ENCODE measurements at regions not wholly inside any gene's neighbourhood (a gene's known extent, or its start where the extent isn't known, plus 50 kb on each side); places are given as distances from the start of the nearest gene placed in this dataset.

DNA sequence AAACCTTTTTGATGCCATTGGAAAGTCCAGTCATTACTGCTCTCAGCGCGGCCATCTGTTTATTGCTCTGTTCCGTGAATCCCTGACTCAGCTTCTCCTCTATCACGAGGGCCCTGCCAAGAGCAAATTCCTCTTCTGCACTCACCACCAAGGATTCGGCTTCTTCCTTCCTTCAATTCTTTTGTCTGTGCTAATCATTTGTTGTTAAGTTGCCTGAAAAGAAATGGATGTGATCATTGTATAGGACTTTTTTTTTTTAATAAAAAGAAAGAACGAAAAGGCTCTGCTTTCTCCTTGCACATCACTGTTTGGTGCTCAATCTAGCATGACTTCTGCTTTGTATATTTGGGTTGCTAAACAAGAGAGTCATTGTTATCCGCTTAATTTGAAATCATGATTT, 128.7 kb upstream of the PIK3R1 start:
- ATAC-seq = peak; percentile 64
- TF ChIP-seq BACH2 (CRISPR knock-in tag; IDR thresholded peaks at IDR 0.05; ENCODE audit: borderline replicate concordance) = no peak
- TF ChIP-seq SNAI2 (CRISPR knock-in tag; IDR thresholded peaks at IDR 0.05) = no peak
- TF ChIP-seq, protein P1, sequence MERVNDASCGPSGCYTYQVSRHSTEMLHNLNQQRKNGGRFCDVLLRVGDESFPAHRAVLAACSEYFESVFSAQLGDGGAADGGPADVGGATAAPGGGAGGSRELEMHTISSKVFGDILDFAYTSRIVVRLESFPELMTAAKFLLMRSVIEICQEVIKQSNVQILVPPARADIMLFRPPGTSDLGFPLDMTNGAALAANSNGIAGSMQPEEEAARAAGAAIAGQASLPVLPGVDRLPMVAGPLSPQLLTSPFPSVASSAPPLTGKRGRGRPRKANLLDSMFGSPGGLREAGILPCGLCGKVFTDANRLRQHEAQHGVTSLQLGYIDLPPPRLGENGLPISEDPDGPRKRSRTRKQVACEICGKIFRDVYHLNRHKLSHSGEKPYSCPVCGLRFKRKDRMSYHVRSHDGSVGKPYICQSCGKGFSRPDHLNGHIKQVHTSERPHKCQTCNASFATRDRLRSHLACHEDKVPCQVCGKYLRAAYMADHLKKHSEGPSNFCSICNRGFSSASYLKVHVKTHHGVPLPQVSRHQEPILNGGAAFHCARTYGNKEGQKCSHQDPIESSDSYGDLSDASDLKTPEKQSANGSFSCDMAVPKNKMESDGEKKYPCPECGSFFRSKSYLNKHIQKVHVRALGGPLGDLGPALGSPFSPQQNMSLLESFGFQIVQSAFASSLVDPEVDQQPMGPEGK (CRISPR knock-in tag; IDR thresholded peaks at IDR 0.05; ENCODE audit: borderline replicate concordance) = no peak
- TF ChIP-seq, protein P2, sequence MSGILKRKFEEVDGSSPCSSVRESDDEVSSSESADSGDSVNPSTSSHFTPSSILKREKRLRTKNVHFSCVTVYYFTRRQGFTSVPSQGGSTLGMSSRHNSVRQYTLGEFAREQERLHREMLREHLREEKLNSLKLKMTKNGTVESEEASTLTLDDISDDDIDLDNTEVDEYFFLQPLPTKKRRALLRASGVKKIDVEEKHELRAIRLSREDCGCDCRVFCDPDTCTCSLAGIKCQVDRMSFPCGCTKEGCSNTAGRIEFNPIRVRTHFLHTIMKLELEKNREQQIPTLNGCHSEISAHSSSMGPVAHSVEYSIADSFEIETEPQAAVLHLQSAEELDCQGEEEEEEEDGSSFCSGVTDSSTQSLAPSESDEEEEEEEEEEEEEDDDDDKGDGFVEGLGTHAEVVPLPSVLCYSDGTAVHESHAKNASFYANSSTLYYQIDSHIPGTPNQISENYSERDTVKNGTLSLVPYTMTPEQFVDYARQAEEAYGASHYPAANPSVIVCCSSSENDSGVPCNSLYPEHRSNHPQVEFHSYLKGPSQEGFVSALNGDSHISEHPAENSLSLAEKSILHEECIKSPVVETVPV (CRISPR knock-in tag; IDR thresholded peaks at IDR 0.05) = no peak
- TF ChIP-seq ZNF70 (CRISPR knock-in tag; IDR thresholded peaks at IDR 0.05) = no peak
- TF ChIP-seq ARNTL (CRISPR knock-in tag; IDR thresholded peaks at IDR 0.05; ENCODE audit: borderline replicate concordance, low read depth) = no peak
- no peak for TF ChIP-seq ESRRG (CRISPR knock-in tag; IDR thresholded peaks at IDR 0.05)
- TF ChIP-seq, protein P3, sequence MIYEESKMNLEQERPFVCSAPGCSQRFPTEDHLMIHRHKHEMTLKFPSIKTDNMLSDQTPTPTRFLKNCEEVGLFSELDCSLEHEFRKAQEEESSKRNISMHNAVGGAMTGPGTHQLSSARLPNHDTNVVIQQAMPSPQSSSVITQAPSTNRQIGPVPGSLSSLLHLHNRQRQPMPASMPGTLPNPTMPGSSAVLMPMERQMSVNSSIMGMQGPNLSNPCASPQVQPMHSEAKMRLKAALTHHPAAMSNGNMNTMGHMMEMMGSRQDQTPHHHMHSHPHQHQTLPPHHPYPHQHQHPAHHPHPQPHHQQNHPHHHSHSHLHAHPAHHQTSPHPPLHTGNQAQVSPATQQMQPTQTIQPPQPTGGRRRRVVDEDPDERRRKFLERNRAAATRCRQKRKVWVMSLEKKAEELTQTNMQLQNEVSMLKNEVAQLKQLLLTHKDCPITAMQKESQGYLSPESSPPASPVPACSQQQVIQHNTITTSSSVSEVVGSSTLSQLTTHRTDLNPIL (CRISPR knock-in tag; IDR thresholded peaks at IDR 0.05; ENCODE audit: low read depth) = no peak
- TF ChIP-seq ZC3H10 (CRISPR knock-in tag; IDR thresholded peaks at IDR 0.05) = no peak
- no peak for TF ChIP-seq TOX (CRISPR knock-in tag; IDR thresholded peaks at IDR 0.05; ENCODE audit: borderline replicate concordance)
- no peak for TF ChIP-seq TCF4 (CRISPR knock-in tag; IDR thresholded peaks at IDR 0.05; ENCODE audit: borderline replicate concordance)
- TF ChIP-seq OSR1 (CRISPR knock-in tag; IDR thresholded peaks at IDR 0.05) = no peak

DNA sequence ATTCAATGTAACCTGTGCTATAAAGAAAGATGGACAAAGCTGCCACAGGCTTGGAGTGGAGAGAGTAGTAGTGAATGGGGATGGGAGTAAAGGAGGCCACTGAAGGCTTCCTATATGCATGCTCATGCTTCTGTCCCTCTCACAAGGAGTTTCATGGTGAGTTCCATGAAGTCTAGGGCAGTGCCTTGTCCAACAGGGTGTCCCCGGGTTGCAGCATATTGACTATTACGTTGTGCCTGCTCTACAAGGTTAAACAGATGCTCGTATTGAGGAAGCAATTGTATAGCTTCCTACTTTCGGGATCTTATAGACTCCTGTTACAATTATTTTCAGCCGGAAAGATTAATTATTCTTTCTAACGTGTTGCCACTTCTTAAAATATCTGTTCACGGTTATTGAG, 129.1 kb upstream of the PIK3R1 start:
- TF ChIP-seq ZFP30 (CRISPR knock-in tag; IDR thresholded peaks at IDR 0.05) = no peak
- TF ChIP-seq, protein P4, sequence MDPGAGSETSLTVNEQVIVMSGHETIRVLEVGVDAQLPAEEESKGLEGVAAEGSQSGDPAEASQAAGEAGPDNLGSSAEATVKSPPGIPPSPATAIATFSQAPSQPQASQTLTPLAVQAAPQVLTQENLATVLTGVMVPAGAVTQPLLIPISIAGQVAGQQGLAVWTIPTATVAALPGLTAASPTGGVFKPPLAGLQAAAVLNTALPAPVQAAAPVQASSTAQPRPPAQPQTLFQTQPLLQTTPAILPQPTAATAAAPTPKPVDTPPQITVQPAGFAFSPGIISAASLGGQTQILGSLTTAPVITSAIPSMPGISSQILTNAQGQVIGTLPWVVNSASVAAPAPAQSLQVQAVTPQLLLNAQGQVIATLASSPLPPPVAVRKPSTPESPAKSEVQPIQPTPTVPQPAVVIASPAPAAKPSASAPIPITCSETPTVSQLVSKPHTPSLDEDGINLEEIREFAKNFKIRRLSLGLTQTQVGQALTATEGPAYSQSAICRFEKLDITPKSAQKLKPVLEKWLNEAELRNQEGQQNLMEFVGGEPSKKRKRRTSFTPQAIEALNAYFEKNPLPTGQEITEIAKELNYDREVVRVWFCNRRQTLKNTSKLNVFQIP (CRISPR knock-in tag; IDR thresholded peaks at IDR 0.05; ENCODE audit: borderline replicate concordance, low read depth) = no peak
- TF ChIP-seq ZNF8 (CRISPR knock-in tag; IDR thresholded peaks at IDR 0.05) = no peak
- TF ChIP-seq GLIS3 (CRISPR knock-in tag; IDR thresholded peaks at IDR 0.05) = no peak
- no peak for TF ChIP-seq CSDC2 (CRISPR knock-in tag; IDR thresholded peaks at IDR 0.05)
- TF ChIP-seq ZFP3 (CRISPR knock-in tag; IDR thresholded peaks at IDR 0.05) = no peak
- TF ChIP-seq, protein P2 (CRISPR knock-in tag; IDR thresholded peaks at IDR 0.05) = no peak
- no peak for TF ChIP-seq TOX (CRISPR knock-in tag; IDR thresholded peaks at IDR 0.05; ENCODE audit: borderline replicate concordance)
- TF ChIP-seq ISL1 (CRISPR knock-in tag; IDR thresholded peaks at IDR 0.05) = no peak
- TF ChIP-seq, protein P1 (CRISPR knock-in tag; IDR thresholded peaks at IDR 0.05; ENCODE audit: borderline replicate concordance) = no peak
- no peak for TF ChIP-seq RARB (CRISPR knock-in tag; IDR thresholded peaks at IDR 0.05)
- TF ChIP-seq ZC3H10 (CRISPR knock-in tag; IDR thresholded peaks at IDR 0.05) = no peak
- TF ChIP-seq ARNTL (CRISPR knock-in tag; IDR thresholded peaks at IDR 0.05; ENCODE audit: borderline replicate concordance, low read depth) = no peak
- TF ChIP-seq TCF4 (CRISPR knock-in tag; IDR thresholded peaks at IDR 0.05; ENCODE audit: borderline replicate concordance) = no peak
- TF ChIP-seq ZNF70 (CRISPR knock-in tag; IDR thresholded peaks at IDR 0.05) = no peak
- TF ChIP-seq, protein P5, sequence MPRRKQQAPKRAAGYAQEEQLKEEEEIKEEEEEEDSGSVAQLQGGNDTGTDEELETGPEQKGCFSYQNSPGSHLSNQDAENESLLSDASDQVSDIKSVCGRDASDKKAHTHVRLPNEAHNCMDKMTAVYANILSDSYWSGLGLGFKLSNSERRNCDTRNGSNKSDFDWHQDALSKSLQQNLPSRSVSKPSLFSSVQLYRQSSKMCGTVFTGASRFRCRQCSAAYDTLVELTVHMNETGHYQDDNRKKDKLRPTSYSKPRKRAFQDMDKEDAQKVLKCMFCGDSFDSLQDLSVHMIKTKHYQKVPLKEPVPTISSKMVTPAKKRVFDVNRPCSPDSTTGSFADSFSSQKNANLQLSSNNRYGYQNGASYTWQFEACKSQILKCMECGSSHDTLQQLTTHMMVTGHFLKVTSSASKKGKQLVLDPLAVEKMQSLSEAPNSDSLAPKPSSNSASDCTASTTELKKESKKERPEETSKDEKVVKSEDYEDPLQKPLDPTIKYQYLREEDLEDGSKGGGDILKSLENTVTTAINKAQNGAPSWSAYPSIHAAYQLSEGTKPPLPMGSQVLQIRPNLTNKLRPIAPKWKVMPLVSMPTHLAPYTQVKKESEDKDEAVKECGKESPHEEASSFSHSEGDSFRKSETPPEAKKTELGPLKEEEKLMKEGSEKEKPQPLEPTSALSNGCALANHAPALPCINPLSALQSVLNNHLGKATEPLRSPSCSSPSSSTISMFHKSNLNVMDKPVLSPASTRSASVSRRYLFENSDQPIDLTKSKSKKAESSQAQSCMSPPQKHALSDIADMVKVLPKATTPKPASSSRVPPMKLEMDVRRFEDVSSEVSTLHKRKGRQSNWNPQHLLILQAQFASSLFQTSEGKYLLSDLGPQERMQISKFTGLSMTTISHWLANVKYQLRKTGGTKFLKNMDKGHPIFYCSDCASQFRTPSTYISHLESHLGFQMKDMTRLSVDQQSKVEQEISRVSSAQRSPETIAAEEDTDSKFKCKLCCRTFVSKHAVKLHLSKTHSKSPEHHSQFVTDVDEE (CRISPR knock-in tag; IDR thresholded peaks at IDR 0.05) = no peak
- TF ChIP-seq OSR1 (CRISPR knock-in tag; IDR thresholded peaks at IDR 0.05) = no peak
- TF ChIP-seq ZNF565 (CRISPR knock-in tag; conservative IDR thresholded peaks at IDR 0.05; ENCODE audit: low read depth) = no peak
- TF ChIP-seq PPARA (CRISPR knock-in tag; IDR thresholded peaks at IDR 0.05; ENCODE audit: borderline replicate concordance) = no peak
- no peak for ATAC-seq

Data from SK-N-SH treated with all-trans-retinoic acid at 6 μM for 48 hours (cell line).